ENCODE measurements at regions not wholly inside any gene's neighbourhood (a gene's known extent, or its start where the extent isn't known, plus 50 kb on each side); places are given as distances from the start of the nearest gene placed in this dataset.

DNA sequence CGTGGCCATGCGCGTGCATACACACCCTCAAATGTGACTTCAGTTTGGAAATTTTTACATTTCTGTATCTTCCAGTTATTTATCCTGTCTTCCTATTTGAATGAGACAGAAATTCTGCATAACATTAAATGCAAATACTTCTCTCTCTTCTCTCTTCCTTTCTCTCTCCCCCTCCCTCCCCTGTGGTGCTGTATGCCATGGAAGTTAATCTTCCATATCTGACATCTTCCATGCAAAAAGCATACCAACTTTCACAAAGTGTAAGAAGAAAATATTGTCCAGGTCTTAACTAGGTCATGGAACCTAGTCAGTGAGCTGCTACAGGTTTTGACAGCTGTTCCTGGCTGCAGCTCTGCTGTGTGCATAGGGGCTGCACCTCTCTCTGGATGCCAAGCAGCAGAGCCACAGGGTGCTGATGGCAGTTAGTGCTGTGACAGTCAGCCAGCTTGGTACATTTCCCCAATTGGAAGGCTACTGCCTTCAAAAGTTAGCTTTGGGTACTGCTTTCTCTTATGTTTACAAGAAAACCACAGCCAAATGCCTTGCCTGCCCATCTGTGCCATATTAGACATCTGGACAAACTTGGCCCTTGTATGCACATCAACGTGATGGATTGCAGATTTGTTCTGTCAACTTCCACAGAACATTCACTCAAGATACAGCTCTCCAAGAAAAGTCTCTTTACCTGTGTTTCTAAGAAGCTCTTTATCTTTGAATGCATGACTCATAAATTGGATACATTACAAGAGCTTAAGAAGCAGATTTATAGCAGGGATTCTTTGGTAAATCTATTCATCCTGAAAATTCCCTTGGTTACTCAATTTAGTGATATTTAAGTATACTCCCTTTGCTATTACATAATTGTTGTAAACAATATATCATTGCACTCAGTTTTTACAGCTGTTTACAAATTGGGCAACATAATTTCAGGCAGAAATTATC is 623.8 kb downstream of the EPHA5 start:
- no peak for TF ChIP-seq CTCF (IDR thresholded peaks at IDR 0.05; ENCODE audit: insufficient read depth, low read length)
- no peak for TF ChIP-seq GABPA (IDR thresholded peaks at IDR 0.05; ENCODE audit: low read depth)
- TF ChIP-seq POLR2AphosphoS5 (IDR thresholded peaks at IDR 0.05; ENCODE audit: low read depth) = no peak
